HT-29 (cell line): ENCODE measurements at regions not wholly inside any gene's neighbourhood (a gene's known extent, or its start where the extent isn't known, plus 50 kb on each side); places are given as distances from the start of the nearest gene placed in this dataset.
A peak's percentile ranks its signal among the peaks of the same experiment; 100 is the strongest.

ENCODE experiments used
- DNase-seq: peaks from one replicate; pipeline ENCODE4 v3.0.0-alpha.2; 2015; ENCODE audit warnings: low spot score

DNA sequence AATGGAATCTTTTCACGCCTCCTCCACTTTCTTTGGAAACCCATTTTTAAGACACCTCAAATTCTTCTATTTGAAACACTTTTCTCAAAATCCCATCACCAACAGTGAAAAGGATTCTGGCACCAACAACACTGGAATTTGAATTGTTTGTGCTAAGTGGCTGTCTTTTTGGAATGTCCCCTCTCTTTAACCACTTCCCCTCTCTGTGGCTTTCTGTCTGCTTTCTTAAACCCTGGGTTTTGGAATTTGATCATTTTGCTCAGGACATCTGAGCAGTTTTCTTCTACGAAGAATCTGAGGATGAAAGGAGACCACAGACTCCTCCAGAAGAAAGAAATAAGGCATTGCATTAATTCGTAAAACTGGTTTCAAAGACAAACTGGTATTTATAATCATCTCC is 89.0 kb downstream of the MXRA5 start:
- no peak for DNase-seq

DNA sequence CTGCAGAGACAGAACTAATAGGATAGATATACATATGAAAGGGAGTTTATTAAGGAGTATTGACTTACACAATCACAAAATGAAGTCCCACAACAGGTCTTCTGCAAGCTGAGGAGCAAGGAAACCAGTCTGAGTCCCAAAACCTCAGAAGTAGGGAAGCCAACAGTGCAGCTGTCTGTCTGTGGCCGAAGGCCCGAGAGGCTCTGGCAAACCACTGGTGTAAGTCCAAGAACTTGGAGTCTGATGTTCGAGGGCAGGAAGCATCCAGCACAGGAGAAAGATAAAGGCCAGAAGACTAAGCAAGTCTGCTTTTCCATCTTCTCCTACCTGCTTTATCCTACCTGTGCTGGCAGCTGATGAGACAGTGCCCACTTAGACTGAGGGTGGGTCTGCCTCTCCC is 89.6 kb downstream of the MXRA5 start:
- no peak for DNase-seq

DNA sequence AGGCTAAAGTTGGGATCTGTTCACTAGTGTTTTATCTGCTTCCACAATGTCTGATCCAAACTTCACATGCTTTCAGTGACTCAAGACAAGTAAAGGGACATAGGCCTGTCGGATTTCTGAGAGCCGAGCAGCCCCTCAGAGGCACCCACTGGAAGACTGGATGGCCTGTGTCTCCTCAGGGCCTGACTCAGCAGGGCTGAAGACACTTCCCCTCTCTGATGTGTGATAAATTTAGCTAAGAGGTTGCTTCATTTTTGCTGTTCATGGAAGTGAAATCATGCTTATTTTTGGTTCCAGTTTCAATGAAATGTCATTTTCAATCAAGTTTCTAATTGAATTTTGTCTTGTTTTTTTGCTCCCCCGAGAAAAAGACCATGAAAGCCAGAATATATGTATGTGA is 93.7 kb downstream of the MXRA5 start:
- no peak for DNase-seq

DNA sequence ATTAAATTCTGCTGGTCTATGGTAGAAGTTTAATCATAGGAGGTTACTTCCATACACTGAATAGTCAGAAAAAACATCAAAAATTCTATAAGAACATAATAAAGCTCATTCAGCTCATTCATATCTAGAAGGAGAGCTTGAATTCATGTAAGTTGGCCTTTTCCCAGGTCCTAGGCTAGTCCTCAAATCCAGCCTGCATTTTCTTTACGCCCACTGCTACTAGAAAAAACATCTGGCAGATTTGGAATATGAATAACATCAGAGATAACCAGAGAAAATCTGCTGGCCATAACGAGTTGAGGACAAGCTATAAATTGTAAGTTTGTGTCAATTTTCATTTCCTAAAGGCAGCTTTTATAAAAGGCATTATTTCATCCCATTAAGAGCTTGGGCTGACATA is 95.5 kb downstream of the MXRA5 start:
- DNase-seq = no peak

DNA sequence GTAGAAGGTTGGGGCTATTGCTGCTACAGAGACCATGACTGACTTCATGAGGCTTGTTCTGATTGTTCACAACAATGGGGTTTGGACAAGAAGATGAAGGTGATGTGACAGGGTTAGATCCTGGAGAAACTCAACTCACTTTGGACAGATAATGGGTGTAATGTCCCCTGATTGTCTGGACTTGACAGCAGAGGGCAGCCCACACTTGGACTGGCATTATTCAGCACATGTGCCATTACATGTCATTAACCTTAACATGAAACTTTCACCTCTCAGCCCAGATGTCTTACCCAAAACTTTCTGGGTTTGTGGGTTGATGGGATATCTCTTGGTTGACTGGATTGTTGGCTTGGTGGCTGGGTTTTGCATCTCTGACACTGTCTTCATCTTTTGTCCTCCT is 101.5 kb downstream of the MXRA5 start:
- peak; percentile 13 for DNase-seq

DNA sequence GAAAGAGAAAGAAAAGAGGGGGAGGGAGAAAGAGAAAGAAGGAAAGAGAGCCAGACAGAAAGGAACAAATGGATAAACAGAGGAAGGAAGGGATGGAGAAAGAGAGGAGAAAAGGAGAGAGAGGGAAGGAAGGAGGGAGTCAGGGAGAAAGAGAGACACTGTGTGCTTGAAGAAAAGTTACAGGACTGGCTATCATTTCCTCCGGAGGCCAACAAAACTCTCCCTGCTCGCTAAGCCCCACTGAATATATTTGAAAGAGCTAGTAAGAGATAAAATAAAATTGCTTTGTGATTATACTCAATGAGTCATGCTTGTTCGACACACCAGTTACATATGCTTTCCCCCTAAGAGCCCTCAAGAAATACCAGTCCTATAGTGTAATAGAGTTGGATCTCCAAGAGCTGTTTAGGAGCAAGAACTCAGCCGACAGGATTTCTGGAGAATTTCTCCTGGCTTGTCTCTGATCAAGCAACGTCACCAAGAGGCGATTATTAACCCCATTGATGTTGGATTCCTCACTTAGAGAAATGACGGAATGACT is 102.2 kb downstream of the MXRA5 start:
- no peak for DNase-seq

DNA sequence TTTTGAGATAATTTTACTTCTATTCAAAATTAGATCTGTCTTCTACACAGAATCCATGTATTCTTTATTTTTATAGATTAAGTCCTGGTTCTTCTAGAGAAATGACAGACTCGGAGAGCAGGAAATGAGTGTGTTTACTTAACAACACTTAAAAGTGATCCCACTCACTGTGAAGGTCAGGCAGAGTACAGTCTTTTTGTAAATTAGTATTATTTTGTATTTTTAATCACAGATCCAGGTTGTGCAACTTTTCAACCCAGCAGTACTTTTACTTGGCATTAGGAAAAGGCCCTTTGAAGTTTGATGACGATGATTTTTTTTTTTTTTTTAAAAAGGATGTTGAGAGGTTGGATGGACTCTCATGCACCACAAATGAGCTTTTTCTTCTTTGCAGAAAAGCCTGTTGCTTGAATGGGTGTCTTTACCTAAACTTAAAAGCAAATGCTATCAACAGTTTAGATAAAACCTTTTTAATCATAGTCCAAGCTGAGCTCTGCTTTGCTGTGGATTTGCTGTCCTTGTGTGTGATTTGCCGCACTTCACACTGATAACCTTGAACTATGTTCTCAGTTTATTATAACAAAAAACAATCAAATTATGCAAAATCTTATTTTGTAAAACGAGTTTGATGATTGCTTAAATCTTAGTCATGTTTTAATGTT is 114.1 kb downstream of the MXRA5 start:
- DNase-seq = no peak

DNA sequence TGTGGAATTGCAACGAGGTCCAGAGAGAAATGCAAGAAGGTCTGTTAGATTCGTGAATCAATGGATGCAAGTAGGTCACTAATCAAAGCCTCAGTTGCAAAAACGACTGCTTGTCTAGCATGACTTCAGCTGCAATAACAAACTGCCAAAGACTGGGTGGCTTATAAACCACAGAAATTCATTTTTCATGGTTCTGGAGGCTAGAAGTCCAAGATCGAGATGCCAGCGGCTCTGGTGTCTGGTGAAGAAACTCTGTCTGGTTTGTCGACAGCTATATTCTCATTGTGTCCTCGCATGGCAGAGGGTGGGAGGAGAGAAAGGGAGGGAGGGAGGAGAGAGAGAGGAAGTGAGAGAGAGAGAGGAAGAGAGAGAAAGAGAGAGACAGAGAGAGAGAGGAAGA is 114.7 kb downstream of the MXRA5 start:
- no peak for DNase-seq

DNA sequence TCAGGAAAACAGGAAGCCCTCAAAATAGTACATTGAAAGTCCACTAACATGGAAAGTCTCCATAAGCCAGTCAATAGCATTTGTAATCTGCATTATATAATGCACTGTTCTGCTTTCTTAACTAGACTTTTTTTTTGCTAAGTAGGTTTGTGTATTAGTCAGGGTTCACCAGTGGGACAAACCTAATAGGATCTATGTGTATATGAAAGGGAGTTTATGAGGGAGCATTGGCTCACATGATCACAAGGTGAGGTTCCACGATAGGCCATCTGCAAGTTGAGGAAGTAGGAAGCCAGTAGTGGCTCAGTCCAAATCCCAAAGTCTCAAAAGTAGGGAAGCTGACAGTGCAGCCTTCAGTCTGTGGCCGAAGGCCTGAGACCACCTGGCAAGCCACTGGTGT is 116.0 kb downstream of the MXRA5 start:
- no peak for DNase-seq

DNA sequence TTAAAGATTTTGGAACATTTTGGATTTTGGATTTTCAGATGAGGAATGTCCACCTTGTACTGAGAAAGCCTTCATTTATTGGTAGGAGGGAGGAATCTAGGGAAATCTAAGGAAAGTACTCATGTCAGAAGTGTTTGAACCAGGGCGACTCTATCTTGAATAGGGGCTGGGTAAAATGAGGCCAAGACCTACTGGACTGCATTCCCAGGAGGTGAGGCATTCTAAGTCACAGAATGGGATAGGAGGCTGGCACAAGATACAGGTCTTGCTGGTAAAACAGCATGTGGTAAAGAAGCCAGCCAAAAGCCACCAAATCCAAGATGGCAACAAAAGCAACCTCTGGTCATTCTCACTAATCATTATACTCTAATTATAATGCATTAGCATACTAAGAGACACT is 118.9 kb downstream of the MXRA5 start:
- no peak for DNase-seq

DNA sequence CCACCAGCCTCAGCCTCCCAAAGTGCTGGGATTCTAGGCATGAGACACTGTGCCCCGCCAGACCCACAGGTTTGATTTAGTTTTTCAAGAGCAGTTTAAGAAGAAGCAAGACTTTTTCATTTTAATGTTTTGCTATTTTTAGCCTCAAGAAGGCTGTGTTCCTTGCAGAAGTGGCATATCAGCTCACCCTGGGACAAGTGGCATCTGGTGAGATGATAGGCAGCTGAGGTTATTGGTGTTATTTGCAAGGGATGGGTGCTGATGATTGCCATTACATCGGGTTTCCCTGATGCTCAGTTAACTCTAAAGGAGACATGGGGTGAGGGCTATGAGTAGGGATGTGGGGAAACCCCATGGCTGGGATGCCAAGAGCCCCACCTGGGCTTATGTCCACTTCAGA is 120.4 kb downstream of the MXRA5 start:
- no peak for DNase-seq

DNA sequence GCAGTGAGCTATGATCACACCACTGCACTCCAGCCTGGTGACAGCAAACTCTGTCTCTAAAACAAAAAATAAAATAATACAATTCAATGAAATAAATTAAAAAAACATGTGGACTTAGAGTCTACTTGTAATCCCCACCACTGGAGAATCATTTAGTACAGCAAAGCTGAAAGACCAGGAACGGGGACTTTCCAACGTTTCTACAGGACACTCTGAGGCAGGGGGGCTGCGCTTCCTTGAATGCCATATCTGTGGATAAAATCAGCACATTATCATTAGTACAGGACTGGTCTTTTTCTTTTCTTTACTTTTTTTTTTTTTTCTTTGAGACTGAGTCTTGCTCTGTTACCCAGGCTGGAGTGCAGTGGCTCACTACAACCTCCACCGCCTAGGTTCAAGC is 124.8 kb downstream of the MXRA5 start:
- DNase-seq = no peak

DNA sequence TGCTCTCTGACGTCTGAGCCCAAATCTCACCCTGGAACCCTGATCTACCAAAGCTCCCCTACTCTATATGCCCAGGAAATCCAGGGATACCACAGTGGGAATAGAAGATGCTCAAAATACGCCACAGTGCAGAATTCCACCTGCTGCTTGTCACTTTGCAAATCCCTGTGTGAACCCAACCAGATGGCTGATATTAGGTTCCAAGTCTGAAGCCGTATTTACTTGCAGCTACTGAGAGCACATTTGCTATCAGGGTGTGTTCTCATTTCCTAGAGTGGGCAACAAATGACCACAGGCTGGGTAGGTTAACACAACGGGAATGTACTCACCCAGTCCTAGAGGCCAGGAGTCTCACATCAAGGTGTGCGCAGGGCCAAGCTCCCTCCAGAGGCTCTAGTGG is 126.8 kb downstream of the MXRA5 start:
- no peak for DNase-seq

DNA sequence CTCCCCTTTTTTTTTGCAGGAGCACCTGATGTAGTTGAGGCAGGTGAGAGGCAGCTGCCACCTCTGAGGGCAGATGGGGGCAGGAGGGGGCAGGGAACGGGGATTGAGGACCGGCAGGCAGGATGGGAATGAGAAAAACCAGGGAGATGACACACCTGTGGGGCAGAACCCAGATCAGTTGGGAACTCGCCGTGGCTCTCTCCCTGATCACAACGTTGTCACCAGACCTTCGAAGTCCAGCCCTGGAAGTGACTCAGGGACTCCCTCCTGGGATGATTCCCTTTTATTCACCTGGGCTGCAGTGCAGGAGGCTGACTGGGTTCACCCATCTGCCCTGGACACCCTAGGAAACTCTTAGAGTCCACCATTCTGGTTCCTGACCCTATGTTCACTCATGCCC is 127.2 kb downstream of the MXRA5 start:
- DNase-seq = no peak

DNA sequence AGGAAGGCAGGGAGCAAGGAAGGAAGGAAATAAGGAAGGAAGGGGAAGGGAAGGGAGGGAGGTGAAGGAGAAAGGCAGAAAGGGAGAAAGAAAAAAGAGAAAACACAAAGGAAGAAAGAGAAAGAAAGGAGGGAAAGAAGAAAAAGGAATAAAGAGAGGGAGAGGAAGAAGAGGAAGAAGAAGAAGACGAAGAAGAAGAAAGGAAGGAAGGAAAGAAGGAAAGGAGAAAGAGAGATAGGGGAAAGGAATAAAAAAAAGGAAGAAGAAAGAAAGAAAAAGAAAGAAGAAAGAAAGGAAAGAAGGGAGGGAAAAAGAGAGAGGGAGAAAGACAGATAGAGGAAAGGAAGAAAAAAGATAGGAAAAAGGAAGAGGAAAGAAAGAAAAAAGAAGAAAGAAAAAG is 128.0 kb downstream of the MXRA5 start:
- DNase-seq = no peak

DNA sequence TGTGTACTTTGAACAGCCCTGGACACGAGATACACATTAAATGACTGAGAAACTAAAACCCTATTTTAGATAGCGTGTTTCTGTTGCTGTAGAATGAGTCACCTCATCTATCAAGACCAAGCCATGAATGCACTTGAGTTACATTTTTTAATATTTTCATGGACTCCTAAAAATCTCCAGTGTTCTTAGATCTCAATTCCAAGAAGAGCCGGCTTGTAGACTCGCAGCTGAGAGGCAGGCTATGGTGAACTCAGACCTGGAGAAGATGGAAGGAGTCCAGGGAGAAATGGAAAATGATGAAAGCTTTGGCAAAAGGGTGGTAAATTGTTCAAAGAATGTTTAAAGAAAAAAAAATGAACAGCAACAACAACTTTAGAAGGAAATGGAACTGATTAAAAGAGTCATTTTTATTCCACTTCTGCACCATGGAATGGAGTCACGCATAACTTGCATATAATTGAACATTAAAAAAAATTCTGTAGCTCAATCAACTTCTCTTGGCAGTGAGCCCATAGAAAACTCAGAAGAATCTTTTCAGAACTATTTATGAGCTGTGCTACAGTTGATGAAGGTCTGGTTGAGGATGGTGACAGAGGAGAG is 129.8 kb downstream of the MXRA5 start:
- no peak for DNase-seq

DNA sequence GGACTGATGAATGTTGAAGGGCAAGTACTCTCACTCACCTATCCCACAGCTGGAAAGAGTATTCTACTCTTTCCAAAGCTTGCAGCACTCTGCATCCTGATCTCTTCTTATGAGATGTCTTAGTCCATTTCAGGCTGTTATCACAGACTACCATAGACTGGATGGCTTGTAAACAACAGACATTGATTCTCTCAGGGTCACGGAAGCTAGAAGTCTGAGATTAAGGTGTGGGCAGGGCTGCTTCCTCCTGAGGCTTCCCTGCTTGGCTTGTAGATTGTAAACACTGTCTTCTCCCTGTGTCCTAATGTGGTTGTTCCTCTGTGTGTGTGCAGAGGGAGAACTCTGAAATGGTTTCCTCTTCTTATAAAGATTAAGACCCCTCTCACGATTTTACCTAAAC is 131.2 kb downstream of the MXRA5 start:
- DNase-seq = no peak

DNA sequence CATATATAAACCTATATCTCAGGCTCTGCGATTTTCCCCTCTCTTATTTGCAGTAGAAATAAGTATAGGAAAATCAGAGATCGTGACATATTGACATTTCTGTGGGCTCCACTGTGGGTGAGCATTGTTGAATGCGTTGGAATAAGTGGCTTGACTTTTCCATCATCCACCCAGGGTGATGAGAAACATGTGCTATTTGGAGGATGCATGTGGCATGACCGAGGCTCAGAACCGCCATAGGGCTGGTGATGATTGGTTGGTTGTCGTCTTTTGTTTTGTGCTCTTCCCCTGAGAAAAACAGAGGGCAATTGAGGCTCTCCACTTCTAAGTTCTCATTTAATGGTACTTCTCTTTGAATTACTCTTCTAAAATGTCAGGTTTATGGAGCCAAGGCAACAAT is 140.1 kb downstream of the MXRA5 start:
- no peak for DNase-seq

DNA sequence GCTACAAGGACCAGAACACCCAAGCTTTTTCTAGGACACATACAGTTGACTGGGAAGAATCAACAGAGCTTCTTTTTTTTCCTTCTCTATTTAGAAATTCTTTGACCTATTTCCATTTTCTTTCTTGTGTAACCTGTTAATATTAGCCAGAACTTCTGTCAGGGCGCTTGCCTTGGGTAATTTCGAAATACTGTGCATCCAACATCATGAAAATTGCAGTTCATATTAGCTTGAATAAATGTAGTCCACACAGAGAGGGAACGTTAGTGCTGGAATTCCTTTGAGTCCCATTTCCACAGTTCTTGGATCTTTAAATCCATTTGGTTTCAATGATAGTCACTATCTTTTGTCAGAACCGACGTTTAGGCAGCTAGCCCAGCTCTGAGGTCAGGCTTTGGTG is 141.8 kb downstream of the MXRA5 start:
- DNase-seq = no peak

DNA sequence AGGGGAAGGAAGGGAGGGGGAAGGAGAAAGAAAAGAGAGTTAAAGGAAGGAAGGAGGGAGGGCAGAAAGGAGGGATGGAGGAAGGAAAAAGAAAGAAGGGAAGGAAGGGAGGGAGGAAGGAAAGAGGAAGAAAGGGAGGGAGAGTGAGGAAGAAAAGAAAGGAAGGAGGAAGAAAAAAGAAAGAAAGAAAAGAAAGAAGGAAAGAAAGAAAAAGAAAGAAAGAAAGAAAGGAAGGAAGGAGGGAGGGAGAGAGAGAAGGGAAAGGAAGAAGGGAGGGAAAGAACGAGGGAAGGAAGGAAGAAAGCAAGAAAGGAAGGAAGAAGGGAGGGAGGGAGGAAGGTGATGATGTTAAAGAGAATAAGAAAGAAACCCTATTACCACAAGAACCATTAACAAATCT is 150.6 kb downstream of the MXRA5 start:
- DNase-seq = no peak

DNA sequence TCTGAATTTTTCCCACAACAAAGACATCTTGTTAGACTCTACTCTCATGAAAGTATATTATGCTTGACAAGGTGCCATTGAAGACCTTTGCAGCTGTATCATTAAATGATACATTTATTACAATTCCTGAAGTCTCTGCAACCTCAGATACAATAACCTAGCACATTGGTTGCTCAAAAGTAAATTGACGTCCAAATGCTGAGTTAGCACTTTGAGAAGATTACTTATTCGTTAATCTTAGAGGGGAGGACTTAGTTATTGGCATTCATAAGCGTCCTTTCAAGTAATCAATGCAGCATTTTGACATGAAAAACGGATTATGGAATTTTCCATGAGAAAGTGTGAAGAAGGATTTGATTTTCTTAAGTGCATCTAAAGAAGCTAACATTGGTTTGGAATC is 151.6 kb downstream of the ARSF start:
- no peak for DNase-seq

DNA sequence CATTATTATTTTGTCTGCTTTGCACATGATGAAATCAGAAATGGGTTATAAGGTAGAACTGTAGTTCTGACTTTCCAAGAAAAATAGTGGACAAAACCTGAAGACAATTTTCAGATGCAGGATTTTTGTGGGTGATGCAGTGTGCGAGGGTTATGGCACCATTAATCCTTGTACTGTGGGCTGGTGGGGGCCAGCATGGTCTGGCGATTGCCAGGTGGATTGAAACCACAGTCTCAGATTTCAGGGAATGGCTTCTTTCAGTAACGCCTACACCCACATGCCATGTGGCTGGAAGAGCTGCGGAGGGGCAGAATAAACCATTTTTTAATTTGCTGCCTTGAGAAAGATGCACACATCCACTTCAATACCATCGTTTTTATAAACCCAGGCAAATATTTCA is 150.5 kb downstream of the ARSF start:
- no peak for DNase-seq

DNA sequence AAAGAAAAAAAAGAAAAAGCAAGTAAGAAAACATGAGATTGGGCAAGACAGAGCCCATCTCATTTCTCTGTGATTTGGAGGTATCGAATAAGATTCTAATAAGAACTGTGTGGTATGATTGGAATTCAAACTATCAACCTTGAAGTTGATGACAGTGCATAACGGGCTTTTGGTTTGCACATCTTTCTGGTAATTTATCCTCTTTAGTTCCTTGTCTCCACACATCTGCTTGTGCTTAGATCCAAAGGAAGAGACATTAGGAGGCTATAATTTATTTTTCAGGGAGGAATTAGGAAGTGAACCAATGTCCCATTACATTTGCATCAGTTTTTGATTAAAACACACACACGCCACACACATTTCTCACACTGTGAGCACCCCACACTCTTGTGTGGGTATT is 149.9 kb downstream of the ARSF start:
- no peak for DNase-seq
